BLaER1 (cell line): ENCODE measurements at regions not wholly inside any gene's neighbourhood (a gene's known extent, or its start where the extent isn't known, plus 50 kb on each side); places are given as distances from the start of the nearest gene placed in this dataset.

ENCODE experiments used
- H3K27ac ChIP-seq: shearing (Covaris generic); formaldehyde crosslinking; 2 replicates; pipeline ENCODE4 v1.8.1; 2022
- H3K27me3 ChIP-seq: shearing (Covaris generic); formaldehyde crosslinking; 2 replicates; pipeline ENCODE4 v1.8.1; 2022
- H3K36me3 ChIP-seq: shearing (Covaris generic); formaldehyde crosslinking; 2 replicates; pipeline ENCODE4 v1.8.1; 2022
- H3K4me1 ChIP-seq: shearing (Covaris generic); formaldehyde crosslinking; 2 replicates; pipeline ENCODE4 v1.8.1; 2022
- H3K4me2 ChIP-seq: shearing (Covaris generic); formaldehyde crosslinking; 2 replicates; pipeline ENCODE4 v1.8.1; 2022
- H3K4me3 ChIP-seq: shearing (Covaris generic); formaldehyde crosslinking; 2 replicates; pipeline ENCODE4 v1.8.1; 2022
- H3K9ac ChIP-seq: shearing (Covaris generic); formaldehyde crosslinking; 2 replicates; pipeline ENCODE4 v1.8.1; 2022
- H3K9me3 ChIP-seq: shearing (Covaris generic); formaldehyde crosslinking; 2 replicates; pipeline ENCODE4 v1.8.1; 2022
- H4K20me1 ChIP-seq: shearing (Covaris generic); formaldehyde crosslinking; 2 replicates; pipeline ENCODE4 v1.8.1; 2022
- Cebpa-rat ChIP-seq: shearing (Covaris generic); IDR thresholded peaks from 2 replicates; pipeline ENCODE4 v1.8.1; 2022

DNA sequence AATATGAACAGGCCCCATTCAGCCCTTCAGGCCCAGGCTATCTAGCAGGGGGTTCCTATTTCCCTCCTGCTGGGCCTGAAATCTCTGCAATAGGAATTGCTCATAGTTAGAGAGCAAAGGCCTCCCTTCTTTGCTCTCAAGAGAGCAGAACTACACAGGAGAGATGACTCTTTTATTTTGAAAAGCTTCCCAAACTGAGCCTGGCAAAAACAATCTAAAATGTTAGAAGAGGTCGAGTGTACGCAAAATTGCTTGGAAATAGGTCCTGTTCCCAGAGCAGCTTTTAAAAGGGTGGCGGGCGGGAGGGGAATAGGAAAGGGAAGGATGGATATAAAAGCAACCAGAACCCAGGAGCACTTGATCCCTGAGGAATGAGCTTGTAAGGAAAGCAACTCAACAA is 68.4 kb upstream of the APCDD1 start:
- Histone ChIP-seq H3K4me1 (no peaks in the 10 kb centered on the region), H3K4me2 (no peak overlapping the region), H3K36me3 (no peaks in the 10 kb centered on the region), H3K4me3 (no peak overlapping the region), H3K27me3 (no peaks in the 10 kb centered on the region), H4K20me1 (no peaks in the 10 kb centered on the region), H3K9me3 (no peaks in the 10 kb centered on the region), H3K27ac (no peak overlapping the region), H3K9ac (no peak overlapping the region)
- TF ChIP-seq Cebpa-rat: no peak

DNA sequence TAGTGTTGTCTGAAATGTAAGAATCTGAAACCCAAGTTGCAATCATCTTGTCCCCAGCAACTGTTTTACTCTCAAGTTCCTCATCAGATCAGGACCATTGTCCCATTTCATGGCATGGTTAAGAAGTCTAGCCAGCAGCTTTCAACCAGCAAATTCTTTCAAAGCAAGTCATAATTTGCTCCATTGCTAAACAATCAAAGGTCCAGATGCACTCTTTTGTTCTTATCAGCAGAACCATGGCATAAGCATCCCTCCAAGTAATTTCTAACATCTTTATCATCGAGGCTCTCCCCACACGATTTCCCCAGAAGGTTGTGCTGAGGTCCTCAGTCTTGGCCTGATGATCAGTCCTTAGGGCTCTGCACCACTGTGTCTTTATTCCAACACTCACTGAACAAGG is 67.5 kb upstream of the APCDD1 start:
- no peak overlapping the region for H3K4me3 ChIP-seq
- H3K36me3 ChIP-seq: no peaks in the 10 kb centered on the region
- H3K9me3 ChIP-seq: no peaks in the 10 kb centered on the region
- H3K27ac ChIP-seq: no peak overlapping the region
- no peaks in the 10 kb centered on the region for H3K4me1 ChIP-seq
- H3K9ac ChIP-seq: no peak overlapping the region
- no peak for TF ChIP-seq Cebpa-rat
- no peaks in the 10 kb centered on the region for H3K27me3 ChIP-seq
- H3K4me2 ChIP-seq: no peak overlapping the region
- no peaks in the 10 kb centered on the region for H4K20me1 ChIP-seq

DNA sequence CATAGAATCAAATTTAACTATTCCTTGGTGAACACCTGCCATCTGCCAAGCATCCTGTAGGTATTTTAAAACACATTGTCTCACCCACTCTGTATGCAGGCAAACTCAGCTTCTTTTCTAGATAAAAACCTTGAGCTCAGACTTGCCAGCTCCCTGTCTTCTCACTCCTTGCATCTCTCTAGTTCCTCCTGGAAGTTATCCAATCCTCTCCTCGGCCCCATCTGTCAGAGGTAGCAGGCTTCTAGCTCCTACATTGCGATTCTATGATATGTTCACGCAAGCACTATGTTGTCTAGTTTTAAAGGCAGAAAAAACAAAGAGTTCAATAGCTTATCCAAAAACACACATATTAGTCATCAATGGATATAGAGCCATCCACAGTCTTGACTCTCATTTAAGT is 67.0 kb upstream of the APCDD1 start:
- Histone ChIP-seq H3K36me3 (no peaks in the 10 kb centered on the region), H3K4me1 (no peaks in the 10 kb centered on the region), H3K4me3 (no peak overlapping the region), H3K9ac (no peak overlapping the region), H3K9me3 (no peaks in the 10 kb centered on the region), H3K27ac (no peak overlapping the region), H3K27me3 (no peaks in the 10 kb centered on the region), H3K4me2 (no peak overlapping the region), H4K20me1 (no peaks in the 10 kb centered on the region)
- no peak for TF ChIP-seq Cebpa-rat

- no peak for TF ChIP-seq Cebpa-rat
- no peaks in the 10 kb centered on the region for H3K4me1 ChIP-seq
- no peaks in the 10 kb centered on the region for H4K20me1 ChIP-seq
- H3K9ac ChIP-seq: no peak overlapping the region
- H3K27me3 ChIP-seq: no peaks in the 10 kb centered on the region
- H3K9me3 ChIP-seq: no peaks in the 10 kb centered on the region
- H3K36me3 ChIP-seq: no peaks in the 10 kb centered on the region
- H3K4me3 ChIP-seq: no peak overlapping the region
- no peak overlapping the region for H3K4me2 ChIP-seq
- no peak overlapping the region for H3K27ac ChIP-seq
These were observed 66.1 kb upstream of the APCDD1 start for GRCh38 chr18:10388373-10388772.

GRCh38 chr18:10391506-10391905 is 62.9 kb upstream of the APCDD1 start:
- TF ChIP-seq Cebpa-rat: no peak
- H3K4me3 ChIP-seq: no peak overlapping the region
- H3K4me1 ChIP-seq: no peaks in the 10 kb centered on the region
- H3K9me3 ChIP-seq: peaks cover 10% of the 10 kb centered on the region
- no peak overlapping the region for H3K9ac ChIP-seq
- no peak overlapping the region for H3K27ac ChIP-seq
- no peak overlapping the region for H3K4me2 ChIP-seq
- no peaks in the 10 kb centered on the region for H3K36me3 ChIP-seq
- H4K20me1 ChIP-seq: no peaks in the 10 kb centered on the region
- H3K27me3 ChIP-seq: no peaks in the 10 kb centered on the region

DNA sequence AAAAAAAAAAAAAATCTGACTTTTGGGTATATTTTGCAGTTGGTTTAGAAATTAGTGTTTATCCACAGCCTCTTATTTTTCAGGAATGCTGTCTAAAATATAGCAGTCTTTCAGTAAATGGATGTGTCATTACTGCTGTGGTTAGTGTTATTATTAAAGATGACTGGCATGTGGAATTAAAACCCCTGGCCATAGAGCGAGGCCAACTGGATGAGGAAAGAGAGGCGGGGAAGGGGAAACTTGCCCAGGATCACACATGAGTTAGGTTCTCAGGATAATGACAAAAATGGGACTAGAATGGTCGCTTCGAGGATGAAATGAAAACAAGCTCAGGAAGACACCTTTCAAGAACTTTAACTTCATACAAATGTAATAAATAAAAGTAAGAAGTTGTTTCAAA is 57.4 kb upstream of the APCDD1 start:
- Histone ChIP-seq H3K36me3 (no peaks in the 10 kb centered on the region), H3K9ac (no peak overlapping the region), H3K4me3 (no peak overlapping the region), H3K9me3 (peaks cover 10% of the 10 kb centered on the region), H3K4me1 (peaks cover 5% of the 10 kb centered on the region), H3K27me3 (no peaks in the 10 kb centered on the region), H4K20me1 (no peaks in the 10 kb centered on the region), H3K27ac (no peak overlapping the region), H3K4me2 (no peak overlapping the region)
- TF ChIP-seq Cebpa-rat: no peak

DNA sequence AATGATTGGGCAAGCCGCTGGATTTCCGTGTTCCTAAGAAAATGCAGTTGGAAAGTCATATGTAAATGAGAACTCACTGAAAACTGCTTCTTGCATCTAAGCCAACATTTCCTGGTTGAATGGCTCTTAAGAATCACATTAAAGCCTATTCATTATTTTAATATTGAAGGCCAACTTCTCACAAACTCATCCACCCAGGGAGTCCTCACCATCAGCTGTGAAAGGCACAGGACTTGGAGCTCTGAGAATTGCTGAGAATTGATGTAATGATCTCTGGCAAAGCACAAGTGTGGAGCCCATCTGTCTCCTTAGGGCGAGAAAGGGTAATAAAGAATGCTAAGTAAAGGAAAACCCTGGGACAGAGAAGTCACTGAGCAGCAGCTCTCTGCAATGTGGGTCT is 55.9 kb upstream of the APCDD1 start:
- Histone ChIP-seq H3K4me2 (no peak overlapping the region), H3K27ac (no peak overlapping the region), H4K20me1 (no peaks in the 10 kb centered on the region), H3K9me3 (peaks cover 10% of the 10 kb centered on the region), H3K27me3 (no peaks in the 10 kb centered on the region), H3K36me3 (no peaks in the 10 kb centered on the region), H3K4me3 (no peak overlapping the region), H3K4me1 (peaks cover 5% of the 10 kb centered on the region), H3K9ac (no peak overlapping the region)
- no peak for TF ChIP-seq Cebpa-rat

DNA sequence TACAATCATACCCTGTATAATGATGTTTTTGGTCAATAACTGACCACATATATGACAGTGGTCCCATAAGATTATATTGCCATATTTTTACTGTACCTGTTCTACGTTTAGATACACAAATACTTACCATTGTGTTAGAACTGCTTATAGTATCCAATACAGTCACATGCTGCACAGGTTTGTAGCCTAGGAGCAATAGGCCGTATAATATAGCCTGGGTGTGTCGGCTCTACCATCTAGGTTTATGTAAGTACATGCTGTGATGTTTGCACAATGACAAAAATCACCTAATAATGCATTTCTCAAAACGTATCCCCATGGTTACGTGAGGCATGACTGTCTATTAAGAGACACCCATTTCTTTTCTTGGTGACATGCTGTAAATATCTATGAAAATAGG is 55.0 kb upstream of the APCDD1 start:
- Histone ChIP-seq H3K27me3 (no peaks in the 10 kb centered on the region), H3K9ac (no peak overlapping the region), H4K20me1 (no peaks in the 10 kb centered on the region), H3K27ac (no peak overlapping the region), H3K4me2 (no peak overlapping the region), H3K36me3 (no peaks in the 10 kb centered on the region), H3K4me3 (no peak overlapping the region), H3K9me3 (peaks cover 5% of the 10 kb centered on the region), H3K4me1 (peaks cover 5% of the 10 kb centered on the region)
- no peak for TF ChIP-seq Cebpa-rat

GRCh38 chr18:10400534-10401307 is 53.7 kb upstream of the APCDD1 start:
- Histone ChIP-seq H3K4me2 (no peak overlapping the region), H3K27me3 (no peaks in the 10 kb centered on the region), H3K4me1 (peaks cover 5% of the 10 kb centered on the region), H3K9me3 (no peaks in the 10 kb centered on the region), H3K9ac (no peak overlapping the region), H3K36me3 (no peaks in the 10 kb centered on the region), H3K27ac (no peak overlapping the region), H3K4me3 (no peak overlapping the region), H4K20me1 (no peaks in the 10 kb centered on the region)
- TF ChIP-seq Cebpa-rat: no peak

GRCh38 chr18:10401521-10401920 is 52.9 kb upstream of the APCDD1 start:
- Histone ChIP-seq H3K36me3 (no peaks in the 10 kb centered on the region), H3K27ac (no peak overlapping the region), H3K9me3 (no peaks in the 10 kb centered on the region), H3K4me3 (no peak overlapping the region), H3K4me1 (peaks cover 5% of the 10 kb centered on the region), H3K9ac (no peak overlapping the region), H4K20me1 (no peaks in the 10 kb centered on the region), H3K27me3 (no peaks in the 10 kb centered on the region), H3K4me2 (no peak overlapping the region)
- no peak for TF ChIP-seq Cebpa-rat

DNA sequence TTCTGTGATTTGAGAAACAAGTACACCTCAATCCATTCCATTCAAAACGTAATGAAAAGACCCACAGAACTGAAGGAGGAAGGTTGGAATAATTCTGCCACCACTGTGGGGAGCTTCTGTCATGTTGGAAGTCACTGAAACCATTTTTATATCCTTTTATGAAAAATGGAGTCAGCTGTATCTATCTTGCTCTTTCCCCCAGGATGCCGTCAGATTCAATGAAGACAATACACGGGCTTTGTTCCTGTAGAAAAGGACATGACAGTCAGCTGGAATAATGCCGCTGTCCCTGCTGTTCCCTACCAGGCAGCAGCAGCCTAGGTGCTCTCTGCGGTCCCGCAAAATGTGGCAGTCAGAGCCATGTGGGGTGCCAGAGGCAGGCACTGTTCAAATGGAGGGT is 52.5 kb upstream of the APCDD1 start:
- Histone ChIP-seq H4K20me1 (no peaks in the 10 kb centered on the region), H3K9me3 (no peaks in the 10 kb centered on the region), H3K27me3 (no peaks in the 10 kb centered on the region), H3K4me1 (peaks cover 5% of the 10 kb centered on the region), H3K4me2 (no peak overlapping the region), H3K27ac (no peak overlapping the region), H3K9ac (no peak overlapping the region), H3K36me3 (no peaks in the 10 kb centered on the region), H3K4me3 (no peak overlapping the region)
- no peak for TF ChIP-seq Cebpa-rat
